ENCODE measurements at regions not wholly inside any gene's neighbourhood (a gene's known extent, or its start where the extent isn't known, plus 50 kb on each side); places are given as distances from the start of the nearest gene placed in this dataset.

DNA sequence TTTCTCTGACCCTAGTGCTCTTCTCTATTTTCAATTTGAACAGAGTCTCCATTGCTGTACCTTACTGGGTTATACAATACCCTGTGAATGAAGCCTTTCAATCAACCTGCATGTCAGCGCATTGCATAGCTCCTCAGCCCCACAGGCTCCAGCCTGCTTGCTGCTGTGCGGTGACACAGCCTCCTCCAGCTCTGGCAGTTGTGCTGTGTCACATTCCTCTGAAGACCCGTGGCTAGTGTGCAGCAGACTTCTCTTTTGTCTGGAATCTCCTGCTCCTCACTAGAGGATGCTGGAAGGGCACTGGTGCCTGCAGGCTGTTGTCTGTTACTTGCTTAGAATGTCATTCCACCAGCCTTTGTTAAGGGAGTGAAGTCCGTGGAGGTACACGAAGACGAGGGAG, 390.1 kb upstream of the B3GAT1 start:
- TF ChIP-seq, protein P1, sequence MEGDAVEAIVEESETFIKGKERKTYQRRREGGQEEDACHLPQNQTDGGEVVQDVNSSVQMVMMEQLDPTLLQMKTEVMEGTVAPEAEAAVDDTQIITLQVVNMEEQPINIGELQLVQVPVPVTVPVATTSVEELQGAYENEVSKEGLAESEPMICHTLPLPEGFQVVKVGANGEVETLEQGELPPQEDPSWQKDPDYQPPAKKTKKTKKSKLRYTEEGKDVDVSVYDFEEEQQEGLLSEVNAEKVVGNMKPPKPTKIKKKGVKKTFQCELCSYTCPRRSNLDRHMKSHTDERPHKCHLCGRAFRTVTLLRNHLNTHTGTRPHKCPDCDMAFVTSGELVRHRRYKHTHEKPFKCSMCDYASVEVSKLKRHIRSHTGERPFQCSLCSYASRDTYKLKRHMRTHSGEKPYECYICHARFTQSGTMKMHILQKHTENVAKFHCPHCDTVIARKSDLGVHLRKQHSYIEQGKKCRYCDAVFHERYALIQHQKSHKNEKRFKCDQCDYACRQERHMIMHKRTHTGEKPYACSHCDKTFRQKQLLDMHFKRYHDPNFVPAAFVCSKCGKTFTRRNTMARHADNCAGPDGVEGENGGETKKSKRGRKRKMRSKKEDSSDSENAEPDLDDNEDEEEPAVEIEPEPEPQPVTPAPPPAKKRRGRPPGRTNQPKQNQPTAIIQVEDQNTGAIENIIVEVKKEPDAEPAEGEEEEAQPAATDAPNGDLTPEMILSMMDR (IDR thresholded peaks at IDR 0.05): no peak
- TF ChIP-seq EZH2 (IDR thresholded peaks at IDR 0.05) (no peak), EZH2phosphoT487 (IDR thresholded peaks at IDR 0.05) (no peak)
